Psoas muscle (tissue), 7 donors: ENCODE measurements at regions not wholly inside any gene's neighbourhood (a gene's known extent, or its start where the extent isn't known, plus 50 kb on each side); places are given as distances from the start of the nearest gene placed in this dataset.

Experiments
- ATAC-seq, 4 donors: fragments of 200-7000 bp; cut with Tn5 transposase; one replicate each; pipeline ENCODE4 v1.9.1; 2020; ENCODE audit warnings: moderate library complexity in 3 of 4, mild to moderate bottlenecking in 2 of 4
- DNase-seq, 2 donors: peaks; one replicate each; pipeline ENCODE4 v3.0.0-alpha.2; 2020
- H3K27ac ChIP-seq: fragments of 200-600 bp; one replicate; pipeline ENCODE4 v1.8.0; 2022
- H3K27me3 ChIP-seq, 3 donors: fragments of 200-600 bp in 1 of 3; one replicate each; pipeline versions ENCODE4 v1.6.1 to v1.8.0; 2013 to 2022; ENCODE audit warnings: low read length in 2 of 3, mild to moderate bottlenecking in 2 of 3, moderate library complexity in 1 of 3; ENCODE audit not compliant: insufficient read depth in 3 of 3
- H3K36me3 ChIP-seq, 2 donors: fragments of 200-600 bp in 1 of 2; one replicate each; pipeline versions ENCODE4 v1.6.1 to v1.8.0; 2013 to 2022; ENCODE audit warnings: low read depth in 1 of 2, mild to moderate bottlenecking in 1 of 2, moderate library complexity in 1 of 2; ENCODE audit not compliant: insufficient read depth in 1 of 2
- H3K4me1 ChIP-seq: fragments of 200-600 bp; one replicate; pipeline ENCODE4 v1.8.0; 2022
- H3K4me3 ChIP-seq: fragments of 200-600 bp; one replicate; pipeline ENCODE4 v1.8.0; 2022; ENCODE audit warnings: mild to moderate bottlenecking
- H3K9me3 ChIP-seq: fragments of 200-600 bp; one replicate; pipeline ENCODE4 v1.8.0; 2022
- WGBS, 3 donors: extraction: QIAGEN DNeasy Blood & Tissue Kit; methylation state at CpG; one replicate each; pipeline versions ENCODE4 v1.1.6 to v1.1.7; 2013; 5-methylcytosine and 5-hydroxymethylcytosine counted together
- intact Hi-C, 2 donors: fragments of 100-400 bp; cut with DNase I; formaldehyde crosslinking; loops; one replicate each; pipeline versions ENCODE4 v1.11.0 to v1.14.2; 2022
- TF ChIP-seq, protein P1 (sequence below): fragments of 200-600 bp; IDR thresholded peaks from one replicate; pipeline ENCODE4 v1.8.0; 2022; ENCODE audit warnings: antibody characterized with exemption
- donor health status: healthy with polysubstance abuse.
- donor health status: DM: no; HTN: no; CAD: no; lungs with moderate emphysema.
- donor health status: Bipolar disorder and iron deficiency.
- donor health status: healthy.
- donor health status: DM: yes; HTN: yes; CAD: no.
- donor health status: DM: no; HTN: no; CAD: no.
- donor health status: DM: yes; HTN: yes; CAD: no.

DNA sequence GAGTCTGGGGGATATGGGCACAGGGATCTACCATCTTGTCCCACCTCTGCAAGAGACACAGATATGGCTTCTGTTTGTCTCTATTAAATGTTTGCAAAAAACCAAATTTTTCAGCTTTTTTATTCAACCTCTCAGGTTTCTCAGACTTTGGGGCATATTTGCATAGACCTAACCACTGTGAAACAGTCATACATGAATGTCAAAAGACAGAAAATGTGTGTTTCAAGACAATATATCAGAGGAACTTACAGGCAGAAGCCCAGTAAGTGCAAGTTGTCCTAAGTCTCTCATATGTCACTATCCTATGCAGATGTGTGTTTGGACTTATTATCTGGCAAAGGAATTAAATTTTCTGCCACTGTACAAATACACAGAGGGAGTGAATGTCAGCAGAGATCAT, 951.2 kb downstream of the PCDH18 start:
- Histone ChIP-seq H3K4me1 (no peaks in the 10 kb centered on the region), H3K36me3 (no peaks in the 10 kb centered on the region), H3K9me3 (no peaks in the 10 kb centered on the region), H3K4me3 (no peak overlapping the region), H3K27me3 (no peaks in the 10 kb centered on the region), H3K27ac (no peak overlapping the region)
- intact Hi-C loops, result no loop called here
- no peak for ATAC-seq
- no peak for DNase-seq
- TF ChIP-seq, protein P1, sequence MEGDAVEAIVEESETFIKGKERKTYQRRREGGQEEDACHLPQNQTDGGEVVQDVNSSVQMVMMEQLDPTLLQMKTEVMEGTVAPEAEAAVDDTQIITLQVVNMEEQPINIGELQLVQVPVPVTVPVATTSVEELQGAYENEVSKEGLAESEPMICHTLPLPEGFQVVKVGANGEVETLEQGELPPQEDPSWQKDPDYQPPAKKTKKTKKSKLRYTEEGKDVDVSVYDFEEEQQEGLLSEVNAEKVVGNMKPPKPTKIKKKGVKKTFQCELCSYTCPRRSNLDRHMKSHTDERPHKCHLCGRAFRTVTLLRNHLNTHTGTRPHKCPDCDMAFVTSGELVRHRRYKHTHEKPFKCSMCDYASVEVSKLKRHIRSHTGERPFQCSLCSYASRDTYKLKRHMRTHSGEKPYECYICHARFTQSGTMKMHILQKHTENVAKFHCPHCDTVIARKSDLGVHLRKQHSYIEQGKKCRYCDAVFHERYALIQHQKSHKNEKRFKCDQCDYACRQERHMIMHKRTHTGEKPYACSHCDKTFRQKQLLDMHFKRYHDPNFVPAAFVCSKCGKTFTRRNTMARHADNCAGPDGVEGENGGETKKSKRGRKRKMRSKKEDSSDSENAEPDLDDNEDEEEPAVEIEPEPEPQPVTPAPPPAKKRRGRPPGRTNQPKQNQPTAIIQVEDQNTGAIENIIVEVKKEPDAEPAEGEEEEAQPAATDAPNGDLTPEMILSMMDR, result no peak

DNA sequence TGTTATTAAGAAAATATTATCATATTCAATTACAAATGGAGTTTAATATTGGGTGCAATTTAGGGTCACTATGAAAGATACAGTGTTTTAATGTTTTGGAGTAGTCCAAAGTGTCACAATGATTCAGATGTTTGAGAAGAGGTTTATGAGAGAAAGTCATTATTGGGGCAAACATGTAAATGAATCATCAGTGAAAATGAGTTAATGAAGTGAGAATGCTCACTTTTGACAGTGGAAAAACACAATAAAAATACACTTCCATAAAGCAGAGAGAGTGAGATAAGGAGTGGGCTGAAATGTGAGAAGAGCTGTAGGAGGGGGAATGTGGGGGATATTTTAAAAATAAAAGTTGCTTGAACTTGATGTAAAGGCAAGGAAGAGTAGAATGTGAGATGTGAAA, 957.1 kb downstream of the PCDH18 start:
- no peak overlapping the region for H3K27ac ChIP-seq
- no peak for DNase-seq
- H3K4me3 ChIP-seq, result no peak overlapping the region
- H3K36me3 ChIP-seq, result no peaks in the 10 kb centered on the region
- TF ChIP-seq, protein P1, result no peak
- ATAC-seq, result no peak
- no peaks in the 10 kb centered on the region for H3K9me3 ChIP-seq
- no peaks in the 10 kb centered on the region for H3K4me1 ChIP-seq
- no peaks in the 10 kb centered on the region for H3K27me3 ChIP-seq
- intact Hi-C loops, result no loop called here

DNA sequence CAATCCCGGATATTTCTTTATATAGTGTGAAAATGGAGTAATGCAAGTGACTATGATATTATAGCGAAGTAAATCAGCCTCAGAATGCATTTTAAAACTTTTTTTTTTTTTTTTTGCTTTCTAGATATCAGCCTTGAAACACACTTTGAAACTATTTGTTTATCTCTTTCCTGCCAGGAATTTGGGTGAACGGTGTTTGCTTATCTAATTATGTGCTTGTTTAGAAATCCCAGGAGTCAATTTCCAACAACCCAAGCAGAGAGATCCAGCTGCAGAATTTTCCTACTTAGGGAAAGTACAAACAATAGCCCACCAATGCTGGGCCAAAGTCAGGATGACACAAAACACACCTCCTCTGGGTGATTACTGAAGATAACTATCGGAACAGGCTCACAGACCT, 958.8 kb downstream of the PCDH18 start:
- TF ChIP-seq, protein P1, result no peak
- H3K36me3 ChIP-seq, result no peaks in the 10 kb centered on the region
- H3K4me1 ChIP-seq, result no peaks in the 10 kb centered on the region
- no peak overlapping the region for H3K27ac ChIP-seq
- H3K4me3 ChIP-seq, result no peak overlapping the region
- ATAC-seq, result no peak
- H3K27me3 ChIP-seq, result no peaks in the 10 kb centered on the region
- 65 to 74% (median 73%) methylated on average over 4 of the region's 4 CpGs for WGBS, 3 donors
- intact Hi-C loops, result no loop called here
- no peak for DNase-seq
- no peaks in the 10 kb centered on the region for H3K9me3 ChIP-seq

DNA sequence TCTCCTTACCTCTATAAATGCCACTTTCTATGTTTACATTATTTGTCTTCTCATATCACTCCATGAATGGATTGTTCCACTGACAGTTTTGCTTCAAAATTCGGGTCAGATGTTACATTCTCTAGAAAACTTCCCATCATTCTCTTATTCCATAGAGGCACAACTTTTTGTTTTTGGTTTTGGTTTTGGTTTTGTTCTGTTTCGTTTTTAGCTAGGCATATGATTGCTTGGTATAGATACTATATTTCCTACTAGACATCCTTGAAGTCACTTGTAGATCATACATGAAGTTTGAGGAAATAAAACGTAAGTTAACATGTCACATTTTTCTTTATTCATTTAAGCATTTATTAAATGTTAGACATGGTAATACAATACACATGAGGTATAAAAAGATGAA, 961.0 kb downstream of the PCDH18 start:
- Histone ChIP-seq H3K36me3 (no peaks in the 10 kb centered on the region), H3K9me3 (no peaks in the 10 kb centered on the region), H3K27ac (no peak overlapping the region), H3K4me1 (no peaks in the 10 kb centered on the region), H3K4me3 (no peak overlapping the region), H3K27me3 (no peaks in the 10 kb centered on the region)
- DNase-seq, result no peak
- intact Hi-C loops, result no loop called here
- TF ChIP-seq, protein P1, result no peak
- no peak for ATAC-seq
- WGBS, 3 donors, result 60 to 66% (median 65%) methylated on average over 3 of the region's 3 CpGs

DNA sequence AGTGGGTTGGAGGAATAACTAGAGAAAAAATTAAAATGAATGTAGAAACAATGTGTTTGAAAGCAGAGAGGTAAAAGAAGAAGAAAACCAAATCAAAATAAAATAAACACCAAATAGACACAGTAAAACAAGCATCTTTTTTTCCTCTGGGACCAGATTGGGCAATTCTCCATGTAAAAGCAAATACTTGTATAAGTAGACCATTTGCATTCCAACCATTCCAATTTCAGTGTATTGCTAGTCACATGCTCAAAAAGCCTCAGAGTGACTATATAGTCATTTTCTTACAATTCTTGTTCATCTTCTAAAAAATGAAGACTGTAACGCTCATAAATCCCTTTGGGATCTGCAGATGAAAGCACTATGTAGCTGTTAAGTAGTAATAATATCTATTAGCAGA, 969.5 kb downstream of the PCDH18 start:
- no peaks in the 10 kb centered on the region for H3K36me3 ChIP-seq
- TF ChIP-seq, protein P1, result no peak

More for the DNA sequence above, 969.5 kb downstream of the PCDH18 start:
- Histone ChIP-seq H3K4me3 (no peak overlapping the region), H3K9me3 (no peaks in the 10 kb centered on the region), H3K4me1 (peaks cover 9% of the 10 kb centered on the region), H3K27me3 (no peaks in the 10 kb centered on the region), H3K27ac (no peak overlapping the region)
- no peak for ATAC-seq
- 55 to 76% (median 56%) methylated on average over 1 of the region's 1 CpG for WGBS, 3 donors
- DNase-seq, result no peak
- intact Hi-C loops, result no loop called here
